HG03060 (cell line): ENCODE measurements at regions not wholly inside any gene's neighbourhood (a gene's known extent, or its start where the extent isn't known, plus 50 kb on each side); places are given as distances from the start of the nearest gene placed in this dataset.
"Not testable (repeated sequence)": the region's sequence is repeated elsewhere in the genome, so short reads cannot be mapped to it uniquely, and the experiment has no call there.

Experiments
- ATAC-seq: cut with Tn5 transposase; IDR thresholded peaks from one replicate; pipeline ENCODE4 v1.9.1; 2021; ENCODE audit warnings: low read depth, moderate number of reproducible peaks; ENCODE audit not compliant: unreplicated experiment

DNA sequence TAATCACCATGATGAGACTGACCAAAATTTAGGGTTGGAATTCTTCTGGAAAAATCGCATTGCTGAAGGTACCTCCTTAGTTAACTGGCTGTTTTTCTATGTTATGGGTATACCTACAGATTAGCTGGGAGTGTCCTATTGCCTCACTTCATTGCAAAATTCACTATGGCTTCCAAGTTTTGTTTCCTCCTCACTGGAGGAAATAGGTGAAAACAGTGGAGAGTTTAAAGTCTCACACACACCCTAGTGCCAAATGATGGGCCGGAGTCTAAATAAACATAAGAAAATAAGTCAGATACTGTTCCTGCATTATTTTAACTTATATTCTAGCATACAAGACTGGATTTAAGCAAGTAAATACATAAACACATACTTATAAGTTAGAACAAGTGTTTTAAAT lies 98.2 kb downstream of the AHR start:
- ATAC-seq, result no peak

DNA sequence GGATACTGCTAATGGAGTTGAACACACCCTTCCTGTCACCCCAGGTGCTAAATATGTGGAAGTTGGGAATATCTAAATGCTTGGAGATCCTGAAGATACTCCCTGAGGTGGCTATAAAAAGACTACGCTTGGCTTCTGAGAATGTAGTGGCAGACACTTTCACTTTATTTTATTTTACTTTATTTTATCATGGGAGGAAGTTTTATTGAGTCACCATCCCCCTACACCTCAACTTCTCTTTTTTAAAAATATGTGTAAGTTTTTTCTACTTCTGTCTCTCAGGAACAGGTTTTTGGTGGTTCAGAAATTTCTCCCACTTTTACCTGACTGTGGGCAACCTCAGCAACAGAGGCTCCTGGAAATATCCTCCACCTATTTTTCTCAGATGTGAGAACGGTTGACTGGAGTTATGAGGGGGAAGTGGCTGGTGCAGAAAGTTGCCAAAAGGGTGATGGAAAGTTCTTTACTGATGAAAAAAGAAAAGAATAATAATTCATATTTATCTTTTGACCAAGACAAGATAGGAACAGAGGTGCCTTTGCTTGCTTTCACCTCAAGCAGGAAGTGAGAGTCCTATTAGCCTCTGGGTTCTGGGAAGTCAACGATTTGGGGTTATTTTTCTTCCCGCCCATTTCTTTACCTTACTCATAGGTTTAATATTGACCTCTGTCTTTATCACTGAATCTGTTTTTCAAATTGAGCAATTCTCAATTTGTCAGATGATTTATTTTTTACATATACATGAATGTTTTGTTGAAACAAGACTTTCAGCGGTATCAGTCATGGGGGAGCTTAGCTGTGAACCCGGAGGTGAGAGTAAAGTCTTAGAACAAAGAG lies 103.6 kb downstream of the AHR start:
- ATAC-seq, result peak; percentile 66

DNA sequence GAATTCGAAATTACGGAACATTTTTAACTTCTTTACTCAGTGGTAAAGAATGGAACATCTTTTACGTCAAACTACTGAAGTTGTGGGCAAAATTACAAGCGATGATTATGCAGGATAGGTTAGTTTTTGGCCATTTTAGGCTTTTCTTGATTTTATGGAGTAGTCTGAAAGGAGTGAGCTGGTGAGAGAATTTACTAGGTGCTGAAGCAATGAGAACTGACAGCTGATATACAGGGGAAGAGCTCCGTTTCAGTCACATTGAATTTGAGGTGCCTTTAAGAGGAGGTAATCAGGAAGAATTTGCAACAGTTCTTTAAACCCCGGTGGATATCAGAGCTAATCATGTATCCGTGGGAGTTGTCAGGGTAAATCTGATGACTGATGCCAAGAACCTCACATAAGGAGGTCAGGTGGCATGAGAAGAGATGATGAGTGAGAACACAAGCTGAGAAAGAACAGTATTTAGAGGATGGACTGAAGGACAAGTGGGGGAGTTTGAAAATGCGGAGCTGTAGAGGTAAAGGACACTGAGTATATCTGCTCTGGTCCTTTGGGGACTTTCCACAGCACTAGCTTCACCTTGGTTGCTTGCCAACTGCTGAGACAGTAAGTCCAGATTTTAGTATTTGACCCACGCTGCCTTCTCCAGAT lies 104.3 kb downstream of the AHR start:
- peak; percentile 69 for ATAC-seq

DNA sequence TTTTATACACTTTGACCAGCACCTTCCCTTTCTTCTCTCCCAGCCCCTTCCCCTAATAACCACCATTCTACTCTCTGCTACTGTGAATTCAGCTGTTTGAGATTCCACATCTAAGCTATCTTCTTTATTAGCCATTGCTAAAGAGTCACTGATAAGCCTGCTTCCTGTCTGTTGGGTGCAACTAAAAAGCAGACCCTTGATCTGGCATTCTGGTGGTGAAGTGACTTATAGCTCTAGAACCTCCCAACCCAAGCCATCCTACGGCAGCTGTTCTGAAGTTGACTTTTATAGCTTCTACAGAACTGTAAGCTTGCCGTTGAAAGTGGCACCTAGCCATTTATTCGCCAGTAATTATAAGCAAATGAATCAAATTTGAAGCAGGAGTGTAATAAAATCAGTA lies 105.6 kb downstream of the AHR start:
- ATAC-seq, result no peak

DNA sequence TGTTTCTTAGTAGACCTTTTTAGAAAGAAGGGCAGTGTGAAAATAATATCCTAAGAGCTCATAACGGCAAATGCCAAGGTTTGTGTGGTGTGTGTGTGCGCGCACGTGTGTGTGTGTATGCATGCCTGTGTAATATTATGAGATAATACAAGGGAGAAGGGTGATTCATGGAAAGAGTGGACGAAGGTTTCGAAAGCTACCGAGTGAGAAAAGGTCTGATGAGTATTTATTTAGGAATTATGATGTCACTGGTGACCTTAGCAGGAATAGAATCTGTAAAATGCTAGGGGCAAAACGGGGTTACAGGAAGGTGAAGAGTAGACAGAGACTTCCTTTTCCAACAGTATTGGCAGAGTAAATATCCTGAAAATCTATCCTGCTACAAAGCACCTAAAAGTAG lies 107.3 kb downstream of the AHR start:
- ATAC-seq, result no peak

DNA sequence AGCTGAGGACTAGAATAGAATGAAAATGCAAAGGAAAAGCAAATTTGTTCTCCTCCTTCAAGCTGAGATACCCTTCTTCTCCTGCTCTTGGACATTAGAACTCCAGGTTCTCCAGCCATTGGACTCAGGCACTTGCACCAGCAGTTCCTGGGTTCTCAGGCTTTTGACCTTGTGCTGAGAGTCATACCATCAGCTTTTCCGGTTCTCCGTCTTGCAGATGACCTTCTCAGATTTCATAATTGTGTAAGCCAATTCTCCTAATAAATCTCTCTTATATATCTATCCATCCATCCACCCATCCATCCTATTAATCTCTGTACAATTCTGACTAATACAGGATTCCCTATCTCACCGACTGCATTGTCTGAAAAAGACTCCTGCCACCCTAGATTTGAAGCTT lies 108.3 kb downstream of the AHR start:
- ATAC-seq, result no peak

DNA sequence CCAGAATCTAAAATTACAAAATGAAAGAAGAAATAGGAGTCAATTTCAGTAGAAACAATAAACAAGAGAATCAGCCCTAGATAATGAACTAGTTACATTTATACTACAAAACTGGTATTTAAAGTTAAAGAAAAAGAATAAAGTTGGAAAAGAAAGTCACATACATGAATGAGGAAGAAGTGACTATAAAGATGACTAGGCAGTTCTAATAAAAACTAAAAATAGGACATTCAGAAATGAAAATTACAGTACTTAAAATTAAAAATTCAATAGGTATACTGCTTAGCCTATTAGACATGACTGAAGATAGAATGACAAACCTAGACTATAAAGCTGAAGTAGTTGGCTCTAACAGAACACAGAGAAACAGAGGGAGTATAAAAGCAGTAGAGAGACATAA lies 108.8 kb downstream of the AHR start:
- no peak for ATAC-seq

DNA sequence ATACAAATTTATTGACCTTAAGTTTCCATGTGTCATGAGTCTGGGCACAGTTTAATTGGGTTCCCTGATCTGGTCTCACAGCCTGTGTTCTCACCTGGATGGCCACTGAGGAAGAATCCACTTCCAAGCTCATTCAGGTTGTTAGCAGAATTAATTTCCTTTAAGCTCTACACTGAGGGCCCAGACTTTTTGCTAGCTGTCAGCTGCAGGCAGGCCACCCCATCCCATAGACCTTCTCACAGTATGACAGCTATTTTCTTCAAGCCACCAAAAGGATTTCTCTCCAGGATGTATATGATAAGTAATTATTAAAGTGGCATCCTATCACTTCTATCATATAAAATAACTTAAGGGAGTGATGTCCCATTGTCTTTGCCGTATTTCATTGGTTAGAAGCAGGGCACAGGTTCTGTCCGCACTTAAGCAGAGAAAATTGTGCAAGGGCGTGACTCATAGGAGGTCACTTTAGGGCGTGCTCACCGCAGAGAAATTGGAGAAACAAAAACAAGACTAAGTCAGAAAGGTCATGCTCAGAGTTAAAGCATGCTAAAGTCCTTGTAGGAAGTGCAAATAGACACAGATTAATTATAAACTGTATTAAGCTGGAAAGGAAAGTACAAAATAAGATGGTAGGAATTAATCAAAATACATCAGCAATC lies 109.9 kb downstream of the AHR start:
- no peak for ATAC-seq

DNA sequence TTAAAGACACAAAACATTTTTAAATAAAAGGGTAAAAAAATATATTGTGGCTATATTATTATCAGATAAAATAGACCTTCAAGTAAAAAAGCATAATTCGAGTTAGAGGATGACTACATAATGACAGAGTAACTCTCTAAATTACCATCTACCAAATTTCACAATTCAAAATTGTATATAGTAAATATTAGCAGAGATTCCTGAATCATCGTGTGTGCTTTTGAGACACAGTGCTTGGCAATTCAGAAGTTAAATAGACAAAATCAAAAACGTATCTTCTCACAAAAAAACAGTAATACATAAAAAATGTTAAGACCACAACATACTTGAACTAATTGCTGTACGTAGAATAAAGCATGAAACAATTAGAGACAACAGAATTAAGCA lies 110.4 kb downstream of the AHR start:
- ATAC-seq, result no peak

DNA sequence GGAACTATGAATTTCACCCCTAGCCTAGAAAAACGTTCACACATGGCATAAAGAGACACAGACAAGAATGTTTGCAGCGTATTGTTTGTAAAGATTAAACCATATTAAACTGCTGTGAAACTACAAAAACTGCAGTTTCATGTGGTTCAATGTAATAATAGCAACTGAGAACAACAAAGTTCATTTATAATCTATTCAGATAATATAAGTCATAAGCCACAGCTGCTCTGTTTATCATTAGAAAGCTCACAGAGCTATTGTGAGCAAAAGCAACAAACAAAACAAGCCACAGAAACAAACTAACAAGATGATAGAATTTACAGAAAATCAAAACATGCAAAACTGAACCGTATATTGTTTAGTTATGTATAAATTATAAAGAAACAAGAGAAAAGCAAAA lies 113.5 kb downstream of the AHR start:
- peak; percentile 87 for ATAC-seq

DNA sequence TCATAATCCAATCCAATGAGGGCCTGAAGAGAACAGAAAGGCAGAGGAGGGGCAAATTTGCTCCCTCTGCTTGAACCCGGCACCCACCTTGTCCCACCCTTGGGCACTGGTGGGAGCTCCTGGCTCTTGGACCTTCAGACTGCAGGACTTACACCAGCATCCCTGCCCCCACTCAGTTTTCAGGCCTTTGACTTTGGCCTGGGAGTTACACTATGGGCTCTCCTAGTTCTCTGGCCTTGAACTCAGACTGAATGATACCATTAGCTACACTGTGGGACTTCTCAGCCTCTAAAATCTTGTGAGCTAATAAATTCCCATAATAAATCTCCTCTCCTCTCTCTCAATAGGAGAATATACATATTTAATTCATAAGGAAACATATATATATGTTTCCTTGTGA lies 114.4 kb downstream of the AHR start:
- no peak for ATAC-seq

DNA sequence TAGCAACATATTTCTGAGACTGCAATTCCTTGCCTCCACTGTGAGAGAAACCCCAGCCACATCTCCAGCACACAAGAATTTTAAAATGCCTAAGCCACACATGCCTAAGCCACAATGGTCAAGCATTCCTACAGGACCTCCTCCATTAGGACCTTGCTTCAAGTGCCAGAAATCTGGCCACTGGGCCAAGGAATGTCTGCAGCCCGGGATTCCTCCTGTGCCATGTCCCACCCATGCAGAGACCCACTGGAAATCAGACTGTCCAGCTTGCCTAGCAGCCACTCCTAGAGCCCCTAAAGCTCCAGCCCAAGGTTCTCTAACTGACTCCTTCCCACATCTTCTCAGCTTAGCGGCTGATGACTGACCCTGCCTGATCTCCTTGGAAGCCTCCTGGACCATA lies 117.5 kb downstream of the AHR start:
- ATAC-seq, result no peak

DNA sequence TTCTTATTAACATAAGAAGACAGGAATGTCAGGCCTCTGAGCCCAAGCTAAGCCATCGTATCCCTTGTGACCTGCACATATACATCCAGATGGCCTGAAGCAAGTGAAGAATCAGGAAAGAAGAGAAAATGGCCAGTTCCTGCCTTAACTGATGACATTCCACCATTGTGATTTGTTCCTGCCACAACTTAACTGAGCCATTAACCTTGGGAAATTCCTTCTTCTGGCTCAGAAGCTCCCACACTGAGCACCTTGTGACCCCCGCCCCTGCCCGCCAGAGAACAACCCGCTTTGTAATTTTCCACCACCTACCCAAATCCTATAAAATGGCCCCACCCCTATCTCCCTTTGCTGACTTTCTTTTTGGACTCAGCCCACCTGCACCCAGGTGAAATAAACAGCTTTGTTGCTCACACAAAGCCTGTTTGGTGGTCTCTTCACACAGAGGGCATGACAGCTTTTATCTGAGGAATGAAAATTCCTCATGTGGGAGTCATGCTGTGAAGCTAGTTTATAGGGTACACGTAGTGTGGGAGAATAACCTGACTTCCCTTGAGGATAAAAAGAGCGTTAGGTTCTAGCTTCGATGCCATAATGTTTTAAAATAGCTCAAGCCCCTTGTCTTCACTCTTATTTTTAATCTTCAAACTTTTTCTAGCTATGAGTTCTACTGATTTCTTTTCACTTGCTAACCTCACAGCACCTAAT lies 122.0 kb downstream of the AHR start:
- not testable (repeated sequence) for ATAC-seq

DNA sequence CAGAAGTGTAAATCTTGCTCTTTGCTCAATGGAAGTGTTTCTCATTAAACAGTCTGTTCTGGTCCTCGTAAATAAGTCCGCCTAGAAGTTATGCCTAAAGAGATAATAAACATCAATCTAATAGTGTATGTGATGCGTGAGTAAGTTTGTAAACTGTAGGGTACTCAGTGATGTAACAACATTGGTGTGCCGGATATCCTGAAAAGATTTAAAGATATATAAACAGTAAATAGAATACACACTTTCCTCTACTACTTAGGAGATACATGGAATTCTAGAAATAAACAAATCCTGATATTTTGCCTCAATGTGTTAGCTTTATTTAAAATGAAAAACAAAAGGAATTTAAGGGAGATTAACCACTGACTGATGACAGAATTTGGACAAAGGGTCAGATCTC lies 123.5 kb downstream of the AHR start:
- ATAC-seq, result no peak

DNA sequence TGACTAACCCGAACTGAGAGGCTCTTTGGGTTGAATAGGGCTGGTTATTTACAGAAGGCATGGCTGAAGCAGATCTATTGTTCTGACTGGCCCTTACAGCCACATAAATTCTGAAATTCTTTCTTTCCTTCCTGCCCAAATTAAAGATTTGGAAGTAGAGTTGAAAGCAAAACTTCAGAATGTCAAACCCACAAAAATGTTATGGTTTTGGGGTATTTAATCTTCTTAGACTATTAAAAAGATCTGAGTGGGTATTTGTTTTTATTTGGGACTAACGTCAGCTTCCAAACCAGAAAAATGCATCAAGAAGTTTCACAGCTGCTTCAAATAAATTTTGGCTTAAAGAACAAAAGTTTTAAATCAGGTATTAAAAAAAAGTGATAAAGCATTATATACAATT lies 124.5 kb downstream of the AHR start:
- ATAC-seq, result no peak

DNA sequence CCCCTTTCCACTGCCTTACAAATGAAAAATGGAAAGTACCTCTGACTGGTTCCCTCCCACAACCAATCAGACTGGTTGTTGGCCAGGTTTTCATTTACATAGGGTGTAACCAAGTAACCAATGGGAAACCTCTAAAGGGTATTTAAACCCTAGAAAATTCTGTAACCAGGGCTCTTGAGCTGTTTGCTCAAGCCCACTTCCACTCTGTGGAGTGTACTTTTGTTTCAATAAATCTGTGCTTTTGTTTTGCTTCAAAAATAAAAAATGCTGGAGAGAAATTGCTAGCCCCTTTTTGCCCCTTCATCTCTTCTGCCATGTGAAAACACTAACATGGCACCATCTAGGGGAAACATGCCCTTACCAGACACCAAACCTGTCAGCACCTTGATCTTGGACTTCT lies 129.5 kb downstream of the AHR start:
- ATAC-seq, result no peak

DNA sequence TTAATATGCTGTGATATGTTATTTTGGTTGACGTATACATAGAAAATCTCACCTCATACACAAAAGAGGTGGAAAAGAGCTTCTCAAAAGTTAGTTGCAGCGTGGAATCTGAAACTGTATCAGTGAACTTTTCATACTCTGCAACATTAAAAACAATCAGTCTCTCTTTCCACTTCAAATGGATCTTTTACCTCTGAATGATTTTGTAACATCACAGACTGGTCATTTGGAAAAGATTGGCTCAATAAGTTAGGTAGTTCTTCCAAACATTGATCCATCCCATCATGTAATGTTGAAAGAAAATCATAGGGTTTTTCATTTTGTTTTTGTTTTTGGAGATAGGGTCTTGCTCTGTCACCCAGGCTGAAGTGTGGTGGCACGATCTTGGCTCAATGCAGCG lies 131.1 kb downstream of the AHR start:
- ATAC-seq, result no peak

DNA sequence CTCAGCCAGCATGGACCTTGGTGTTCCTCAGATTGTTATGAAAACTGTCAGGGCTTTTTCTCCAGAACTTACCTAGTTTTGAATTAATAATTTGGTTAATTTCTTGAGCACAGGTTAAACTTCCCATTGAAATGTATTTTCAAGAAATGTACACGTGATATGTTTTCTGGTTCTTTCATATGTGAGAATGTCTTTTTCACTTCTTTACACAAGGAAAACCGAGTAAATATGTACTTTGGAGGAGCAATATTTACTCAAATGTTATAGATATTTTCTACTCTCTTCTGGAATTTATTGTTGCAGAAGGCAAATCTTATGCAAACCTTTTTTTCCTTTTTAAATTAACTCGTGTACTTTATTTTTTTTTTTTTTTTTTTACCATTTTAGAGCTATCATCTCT lies 134.3 kb downstream of the AHR start:
- ATAC-seq, result no peak

DNA sequence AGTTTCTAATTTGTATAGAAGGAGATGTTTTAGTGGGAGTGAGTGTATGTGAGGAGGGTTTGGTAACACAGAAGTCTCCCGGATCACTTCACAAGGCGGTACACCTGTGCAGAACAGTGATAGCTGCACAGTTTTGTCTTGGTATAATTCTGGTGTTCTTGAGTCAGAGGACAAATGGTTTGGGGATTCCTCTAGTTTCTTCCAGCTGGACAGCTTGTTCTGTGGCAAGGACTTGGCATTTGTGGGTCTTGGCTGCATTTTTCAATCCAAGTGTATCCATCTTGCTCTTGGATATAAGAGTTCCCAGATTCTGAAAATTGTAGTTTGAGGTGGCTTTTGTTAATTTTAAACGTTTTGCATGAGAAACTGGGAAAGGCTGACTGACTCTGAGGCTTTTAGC lies 135.7 kb downstream of the AHR start:
- ATAC-seq, result no peak

DNA sequence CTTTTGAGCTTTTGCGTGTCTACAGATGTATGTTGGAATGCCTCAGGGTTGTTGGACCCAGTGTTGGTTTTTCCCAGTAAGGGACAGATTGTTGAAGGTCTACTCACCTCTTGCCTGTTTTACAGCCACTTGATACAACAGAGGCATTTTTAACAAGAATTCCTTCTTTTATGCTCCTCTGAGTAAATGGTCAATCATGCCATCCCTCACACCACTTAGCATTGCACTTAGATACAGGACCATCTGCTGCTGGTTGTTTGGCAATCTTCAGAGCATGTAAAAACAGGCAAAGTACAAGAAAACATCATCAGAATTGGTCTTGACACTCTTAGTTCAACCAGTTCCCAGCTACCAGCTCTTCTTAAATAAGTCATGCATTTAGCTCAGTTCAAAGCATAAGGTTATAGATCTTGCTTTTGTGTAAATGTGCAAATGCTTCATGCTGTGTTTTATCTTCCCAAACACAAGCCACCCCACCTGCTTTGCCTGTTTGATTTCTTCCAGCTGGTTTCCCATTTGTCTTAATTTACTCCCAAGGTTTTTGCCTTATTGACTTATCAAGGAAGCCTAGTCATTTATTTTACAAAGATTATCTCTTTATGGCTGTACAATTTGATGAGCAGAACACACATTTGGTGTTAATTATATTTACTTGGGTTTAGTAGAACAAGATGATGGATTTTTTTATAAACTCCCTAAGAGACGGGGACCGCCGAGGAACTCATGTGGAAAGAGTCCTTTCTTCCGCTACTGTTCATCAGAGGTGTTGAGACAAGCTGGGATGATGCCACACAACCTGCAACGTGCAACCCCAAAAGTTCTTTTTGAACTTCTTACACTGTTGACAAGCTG lies 136.6 kb downstream of the AHR start:
- ATAC-seq, result no peak
